ENCODE measurements at regions not wholly inside any gene's neighbourhood (a gene's known extent, or its start where the extent isn't known, plus 50 kb on each side); places are given as distances from the start of the nearest gene placed in this dataset.

- TF ChIP-seq CTCF (IDR thresholded peaks at IDR 0.05; ENCODE audit: poor library complexity, severe bottlenecking) (no peak), TAF1 (IDR thresholded peaks at IDR 0.05; ENCODE audit: low read depth) (no peak), SMC3 (conservative IDR thresholded peaks at IDR 0.05; ENCODE audit: poor library complexity) (no peak), EZH2 (IDR thresholded peaks at IDR 0.05; ENCODE audit: borderline replicate concordance, insufficient read depth, low read length, poor library complexity, severe bottlenecking) (no peak), POLR2AphosphoS5 (IDR thresholded peaks at IDR 0.05) (no peak), EP300 (conservative IDR thresholded peaks at IDR 0.05; ENCODE audit: poor library complexity, severe bottlenecking) (no peak), MXI1 (conservative IDR thresholded peaks at IDR 0.05; ENCODE audit: poor library complexity, severe bottlenecking) (no peak), REST (IDR thresholded peaks at IDR 0.05; ENCODE audit: borderline replicate concordance) (no peak), RAD21 (conservative IDR thresholded peaks at IDR 0.05) (no peak)
Observed at GRCh38 chr15:87681104-87681503, 575.4 kb downstream of the NTRK3 start.

All from neural cell (in vitro differentiated cells).